GM23338 (cell line): ENCODE measurements at regions not wholly inside any gene's neighbourhood (a gene's known extent, or its start where the extent isn't known, plus 50 kb on each side); places are given as distances from the start of the nearest gene placed in this dataset.

ENCODE experiments used
- ATAC-seq: fragments of 200-7000 bp; cut with Tn5 transposase; 3 replicates; pipeline ENCODE4 v1.9.1; 2020
- DNase-seq: peaks from one replicate; pipeline ENCODE4 v3.0.0-alpha.2; 2015; ENCODE audit warnings: low spot score
- H2AFZ ChIP-seq: fragments of 200-600 bp; sonication (generic); 2 replicates; pipeline ENCODE4 v1.8.0; 2016; ENCODE audit warnings: antibody characterized with exemption, mild to moderate bottlenecking, moderate library complexity
- H3F3A ChIP-seq: fragments of 200-600 bp; sonication (generic); replicated peaks from 2 replicates; pipeline ENCODE4 v1.8.0; 2017; ENCODE audit warnings: antibody characterized with exemption, mixed run types, low read depth
- H3K27ac ChIP-seq: fragments of 200-600 bp; sonication (generic); 2 replicates; pipeline ENCODE4 v1.6.1; 2016; ENCODE audit warnings: low read depth
- H3K27me3 ChIP-seq: fragments of 200-600 bp; sonication (generic); 2 replicates; pipeline ENCODE4 v1.8.0; 2016; ENCODE audit warnings: mild to moderate bottlenecking, mixed run types, moderate library complexity; ENCODE audit not compliant: insufficient read depth
- H3K36me3 ChIP-seq: fragments of 200-600 bp; sonication (generic); 2 replicates; pipeline ENCODE4 v1.8.0; 2016; ENCODE audit warnings: mild to moderate bottlenecking; ENCODE audit not compliant: insufficient read depth
- H3K4me1 ChIP-seq: fragments of 200-600 bp; sonication (generic); 2 replicates; pipeline ENCODE4 v1.8.0; 2016; ENCODE audit warnings: mild to moderate bottlenecking, moderate library complexity; ENCODE audit not compliant: insufficient read depth
- H3K4me2 ChIP-seq: fragments of 200-600 bp; sonication (generic); 2 replicates; pipeline ENCODE4 v1.7.1; 2017; ENCODE audit warnings: mixed run types
- H3K4me3 ChIP-seq: fragments of 200-600 bp; sonication (generic); 2 replicates; pipeline ENCODE4 v1.6.1; 2016; ENCODE audit warnings: mixed run types
- H3K79me2 ChIP-seq: fragments of 200-600 bp; sonication (generic); replicated peaks from 2 replicates; pipeline ENCODE4 v1.8.0; 2017; ENCODE audit warnings: mild to moderate bottlenecking; ENCODE audit not compliant: insufficient read depth
- H3K9me2 ChIP-seq: fragments of 200-600 bp; sonication (generic); 2 replicates; pipeline ENCODE4 v1.8.0; 2017; ENCODE audit not compliant: insufficient read depth
- H4K20me1 ChIP-seq: fragments of 200-600 bp; sonication (generic); replicated peaks from 2 replicates; pipeline ENCODE4 v1.8.0; 2017; ENCODE audit warnings: mild to moderate bottlenecking; ENCODE audit not compliant: insufficient read depth
- H3K27ac Mint-ChIP-seq: 2 replicates; pipeline ENCODE4 v1.8.0; 2020; ENCODE audit warnings: inconsistent platforms, mild to moderate bottlenecking, moderate library complexity, mixed read lengths
- H3K27me3 Mint-ChIP-seq: 3 replicates; pipeline ENCODE4 v1.8.0; 2022; ENCODE audit warnings: low read depth, mild to moderate bottlenecking, moderate library complexity, mixed read lengths, inconsistent platforms; ENCODE audit not compliant: insufficient read depth, poor library complexity
- H3K36me3 Mint-ChIP-seq: 3 replicates; pipeline ENCODE4 v1.8.0; 2021; ENCODE audit warnings: low read depth, mild to moderate bottlenecking, inconsistent platforms, moderate library complexity, mixed read lengths
- H3K4me1 Mint-ChIP-seq: 3 replicates; pipeline ENCODE4 v1.8.0; 2020; ENCODE audit warnings: mild to moderate bottlenecking, inconsistent platforms, mixed read lengths
- H3K4me3 Mint-ChIP-seq: 3 replicates; pipeline ENCODE4 v1.8.0; 2021; ENCODE audit warnings: moderate library complexity, mild to moderate bottlenecking, inconsistent platforms, mixed read lengths
- H3K9me3 Mint-ChIP-seq: 3 replicates; pipeline ENCODE4 v1.8.0; 2020; ENCODE audit warnings: moderate library complexity, mild to moderate bottlenecking, inconsistent platforms, mixed read lengths
- CREB1 ChIP-seq: fragments of 250-450 bp; sonication (Bioruptor Pico); IDR thresholded peaks from 2 replicates; pipeline ENCODE4 v1.5.0; 2020; ENCODE audit warnings: low read depth, mild to moderate bottlenecking, moderate library complexity
- EZH2 ChIP-seq: fragments of 200-600 bp; sonication (generic); IDR thresholded peaks from one replicate; pipeline ENCODE4 v1.8.0; 2017; ENCODE audit warnings: antibody characterized with exemption, mild to moderate bottlenecking, low read depth; ENCODE audit not compliant: unreplicated experiment
- EZH2phosphoT487 ChIP-seq: fragments of 200-600 bp; sonication (generic); IDR thresholded peaks from one replicate; pipeline ENCODE4 v1.8.1; 2018; ENCODE audit warnings: antibody characterized with exemption; ENCODE audit not compliant: unreplicated experiment
- POLR2AphosphoS5 ChIP-seq: IDR thresholded peaks from 2 replicates; pipeline ENCODE4 v1.6.1; 2016; ENCODE audit warnings: antibody characterized with exemption, low read depth
- REST ChIP-seq: IDR thresholded peaks from one replicate; pipeline ENCODE4 v1.6.1; 2018; ENCODE audit warnings: antibody characterized with exemption; ENCODE audit not compliant: unreplicated experiment
- ZNF114 ChIP-seq: fragments of 250-450 bp; sonication (Bioruptor Pico); IDR thresholded peaks from 2 replicates; pipeline ENCODE4 v1.5.0; 2020; ENCODE audit warnings: mild to moderate bottlenecking, moderate library complexity
- ZNF331 ChIP-seq: fragments of 250-450 bp; sonication (Bioruptor Pico); IDR thresholded peaks from 2 replicates; pipeline ENCODE4 v1.5.0; 2020; ENCODE audit warnings: low read depth, mild to moderate bottlenecking, moderate library complexity
- TF ChIP-seq, protein P1 (sequence below): IDR thresholded peaks from 2 replicates; pipeline ENCODE4 v1.6.1; 2016; ENCODE audit warnings: antibody characterized with exemption
- TF ChIP-seq, protein P2 (sequence below), 2 experiments: fragments of 200-600 bp in 1 of 2; sonication (generic) in 1 of 2; conservative IDR thresholded peaks; 2 replicates each; pipeline versions ENCODE4 v1.5.1 to v1.6.1; 2016 to 2017; ENCODE audit warnings: antibody characterized with exemption in 2 of 2, low read depth in 2 of 2, mild to moderate bottlenecking in 2 of 2, moderate library complexity in 1 of 2
- TF ChIP-seq, protein P3 (sequence below): fragments of 250-450 bp; sonication (Bioruptor Pico); IDR thresholded peaks from 2 replicates; pipeline ENCODE4 v1.5.0; 2020; ENCODE audit warnings: mild to moderate bottlenecking, moderate library complexity

- H3K27me3 ChIP-seq, result no peaks in the 10 kb centered on the region
- H3K36me3 ChIP-seq, result no peaks in the 10 kb centered on the region
- H4K20me1 ChIP-seq, result no peaks in the 10 kb centered on the region
- H3K4me1 ChIP-seq, result no peaks in the 10 kb centered on the region
- ATAC-seq, result no peak
- no peak overlapping the region for H3K27ac ChIP-seq
- H3K79me2 ChIP-seq, result no peaks in the 10 kb centered on the region
- H3K4me3 Mint-ChIP-seq, result no peak overlapping the region
- no peaks in the 10 kb centered on the region for H3K36me3 Mint-ChIP-seq
- DNase-seq, result no peak
- H3K27me3 Mint-ChIP-seq, result no peaks in the 10 kb centered on the region
- no peak overlapping the region for H3K27ac Mint-ChIP-seq
- no peaks in the 10 kb centered on the region for H3K4me1 Mint-ChIP-seq
- TF ChIP-seq, protein P1, sequence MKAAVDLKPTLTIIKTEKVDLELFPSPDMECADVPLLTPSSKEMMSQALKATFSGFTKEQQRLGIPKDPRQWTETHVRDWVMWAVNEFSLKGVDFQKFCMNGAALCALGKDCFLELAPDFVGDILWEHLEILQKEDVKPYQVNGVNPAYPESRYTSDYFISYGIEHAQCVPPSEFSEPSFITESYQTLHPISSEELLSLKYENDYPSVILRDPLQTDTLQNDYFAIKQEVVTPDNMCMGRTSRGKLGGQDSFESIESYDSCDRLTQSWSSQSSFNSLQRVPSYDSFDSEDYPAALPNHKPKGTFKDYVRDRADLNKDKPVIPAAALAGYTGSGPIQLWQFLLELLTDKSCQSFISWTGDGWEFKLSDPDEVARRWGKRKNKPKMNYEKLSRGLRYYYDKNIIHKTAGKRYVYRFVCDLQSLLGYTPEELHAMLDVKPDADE, result no peak
- TF ChIP-seq ZNF114 (CRISPR knock-in tag) (no peak), EZH2 (no peak)
- H2AFZ ChIP-seq, result no peak overlapping the region
- no peaks in the 10 kb centered on the region for H3K9me2 ChIP-seq
- no peaks in the 10 kb centered on the region for H3K9me3 Mint-ChIP-seq
- H3K4me3 ChIP-seq, result no peak overlapping the region
- no peak overlapping the region for H3K4me2 ChIP-seq
- H3F3A ChIP-seq, result no peaks in the 10 kb centered on the region
These were observed 435.6 kb upstream of the ONECUT1 start for GRCh38 chr15:53225781-53226180.

- DNase-seq, result no peak
- no peaks in the 10 kb centered on the region for H3K9me2 ChIP-seq
- no peaks in the 10 kb centered on the region for H3F3A ChIP-seq
- H3K4me2 ChIP-seq, result no peak overlapping the region
- no peaks in the 10 kb centered on the region for H3K79me2 ChIP-seq
- H3K4me3 Mint-ChIP-seq, result no peak overlapping the region
- no peaks in the 10 kb centered on the region for H3K27me3 ChIP-seq
- H3K36me3 Mint-ChIP-seq, result no peaks in the 10 kb centered on the region
- no peak overlapping the region for H3K4me3 ChIP-seq
- H3K27me3 Mint-ChIP-seq, result no peaks in the 10 kb centered on the region
- H3K27ac ChIP-seq, result no peak overlapping the region
- H3K4me1 ChIP-seq, result no peaks in the 10 kb centered on the region
- no peak for ATAC-seq
- no peaks in the 10 kb centered on the region for H3K9me3 Mint-ChIP-seq
- H3K36me3 ChIP-seq, result no peaks in the 10 kb centered on the region
- no peak overlapping the region for H2AFZ ChIP-seq
- no peaks in the 10 kb centered on the region for H4K20me1 ChIP-seq
- no peak overlapping the region for H3K27ac Mint-ChIP-seq
- no peaks in the 10 kb centered on the region for H3K4me1 Mint-ChIP-seq
- TF ChIP-seq CREB1 (CRISPR knock-in tag), result no peak
- TF ChIP-seq POLR2AphosphoS5, result no peak
- TF ChIP-seq, protein P2, sequence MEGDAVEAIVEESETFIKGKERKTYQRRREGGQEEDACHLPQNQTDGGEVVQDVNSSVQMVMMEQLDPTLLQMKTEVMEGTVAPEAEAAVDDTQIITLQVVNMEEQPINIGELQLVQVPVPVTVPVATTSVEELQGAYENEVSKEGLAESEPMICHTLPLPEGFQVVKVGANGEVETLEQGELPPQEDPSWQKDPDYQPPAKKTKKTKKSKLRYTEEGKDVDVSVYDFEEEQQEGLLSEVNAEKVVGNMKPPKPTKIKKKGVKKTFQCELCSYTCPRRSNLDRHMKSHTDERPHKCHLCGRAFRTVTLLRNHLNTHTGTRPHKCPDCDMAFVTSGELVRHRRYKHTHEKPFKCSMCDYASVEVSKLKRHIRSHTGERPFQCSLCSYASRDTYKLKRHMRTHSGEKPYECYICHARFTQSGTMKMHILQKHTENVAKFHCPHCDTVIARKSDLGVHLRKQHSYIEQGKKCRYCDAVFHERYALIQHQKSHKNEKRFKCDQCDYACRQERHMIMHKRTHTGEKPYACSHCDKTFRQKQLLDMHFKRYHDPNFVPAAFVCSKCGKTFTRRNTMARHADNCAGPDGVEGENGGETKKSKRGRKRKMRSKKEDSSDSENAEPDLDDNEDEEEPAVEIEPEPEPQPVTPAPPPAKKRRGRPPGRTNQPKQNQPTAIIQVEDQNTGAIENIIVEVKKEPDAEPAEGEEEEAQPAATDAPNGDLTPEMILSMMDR (conservative IDR thresholded peaks at IDR 0.05; ENCODE audit: low read depth in 2 of 2), result no peak
- no peak for TF ChIP-seq REST
- TF ChIP-seq ZNF114 (CRISPR knock-in tag), result no peak
- no peak for TF ChIP-seq ZNF331
- no peak for TF ChIP-seq EZH2phosphoT487
- TF ChIP-seq, protein P3, sequence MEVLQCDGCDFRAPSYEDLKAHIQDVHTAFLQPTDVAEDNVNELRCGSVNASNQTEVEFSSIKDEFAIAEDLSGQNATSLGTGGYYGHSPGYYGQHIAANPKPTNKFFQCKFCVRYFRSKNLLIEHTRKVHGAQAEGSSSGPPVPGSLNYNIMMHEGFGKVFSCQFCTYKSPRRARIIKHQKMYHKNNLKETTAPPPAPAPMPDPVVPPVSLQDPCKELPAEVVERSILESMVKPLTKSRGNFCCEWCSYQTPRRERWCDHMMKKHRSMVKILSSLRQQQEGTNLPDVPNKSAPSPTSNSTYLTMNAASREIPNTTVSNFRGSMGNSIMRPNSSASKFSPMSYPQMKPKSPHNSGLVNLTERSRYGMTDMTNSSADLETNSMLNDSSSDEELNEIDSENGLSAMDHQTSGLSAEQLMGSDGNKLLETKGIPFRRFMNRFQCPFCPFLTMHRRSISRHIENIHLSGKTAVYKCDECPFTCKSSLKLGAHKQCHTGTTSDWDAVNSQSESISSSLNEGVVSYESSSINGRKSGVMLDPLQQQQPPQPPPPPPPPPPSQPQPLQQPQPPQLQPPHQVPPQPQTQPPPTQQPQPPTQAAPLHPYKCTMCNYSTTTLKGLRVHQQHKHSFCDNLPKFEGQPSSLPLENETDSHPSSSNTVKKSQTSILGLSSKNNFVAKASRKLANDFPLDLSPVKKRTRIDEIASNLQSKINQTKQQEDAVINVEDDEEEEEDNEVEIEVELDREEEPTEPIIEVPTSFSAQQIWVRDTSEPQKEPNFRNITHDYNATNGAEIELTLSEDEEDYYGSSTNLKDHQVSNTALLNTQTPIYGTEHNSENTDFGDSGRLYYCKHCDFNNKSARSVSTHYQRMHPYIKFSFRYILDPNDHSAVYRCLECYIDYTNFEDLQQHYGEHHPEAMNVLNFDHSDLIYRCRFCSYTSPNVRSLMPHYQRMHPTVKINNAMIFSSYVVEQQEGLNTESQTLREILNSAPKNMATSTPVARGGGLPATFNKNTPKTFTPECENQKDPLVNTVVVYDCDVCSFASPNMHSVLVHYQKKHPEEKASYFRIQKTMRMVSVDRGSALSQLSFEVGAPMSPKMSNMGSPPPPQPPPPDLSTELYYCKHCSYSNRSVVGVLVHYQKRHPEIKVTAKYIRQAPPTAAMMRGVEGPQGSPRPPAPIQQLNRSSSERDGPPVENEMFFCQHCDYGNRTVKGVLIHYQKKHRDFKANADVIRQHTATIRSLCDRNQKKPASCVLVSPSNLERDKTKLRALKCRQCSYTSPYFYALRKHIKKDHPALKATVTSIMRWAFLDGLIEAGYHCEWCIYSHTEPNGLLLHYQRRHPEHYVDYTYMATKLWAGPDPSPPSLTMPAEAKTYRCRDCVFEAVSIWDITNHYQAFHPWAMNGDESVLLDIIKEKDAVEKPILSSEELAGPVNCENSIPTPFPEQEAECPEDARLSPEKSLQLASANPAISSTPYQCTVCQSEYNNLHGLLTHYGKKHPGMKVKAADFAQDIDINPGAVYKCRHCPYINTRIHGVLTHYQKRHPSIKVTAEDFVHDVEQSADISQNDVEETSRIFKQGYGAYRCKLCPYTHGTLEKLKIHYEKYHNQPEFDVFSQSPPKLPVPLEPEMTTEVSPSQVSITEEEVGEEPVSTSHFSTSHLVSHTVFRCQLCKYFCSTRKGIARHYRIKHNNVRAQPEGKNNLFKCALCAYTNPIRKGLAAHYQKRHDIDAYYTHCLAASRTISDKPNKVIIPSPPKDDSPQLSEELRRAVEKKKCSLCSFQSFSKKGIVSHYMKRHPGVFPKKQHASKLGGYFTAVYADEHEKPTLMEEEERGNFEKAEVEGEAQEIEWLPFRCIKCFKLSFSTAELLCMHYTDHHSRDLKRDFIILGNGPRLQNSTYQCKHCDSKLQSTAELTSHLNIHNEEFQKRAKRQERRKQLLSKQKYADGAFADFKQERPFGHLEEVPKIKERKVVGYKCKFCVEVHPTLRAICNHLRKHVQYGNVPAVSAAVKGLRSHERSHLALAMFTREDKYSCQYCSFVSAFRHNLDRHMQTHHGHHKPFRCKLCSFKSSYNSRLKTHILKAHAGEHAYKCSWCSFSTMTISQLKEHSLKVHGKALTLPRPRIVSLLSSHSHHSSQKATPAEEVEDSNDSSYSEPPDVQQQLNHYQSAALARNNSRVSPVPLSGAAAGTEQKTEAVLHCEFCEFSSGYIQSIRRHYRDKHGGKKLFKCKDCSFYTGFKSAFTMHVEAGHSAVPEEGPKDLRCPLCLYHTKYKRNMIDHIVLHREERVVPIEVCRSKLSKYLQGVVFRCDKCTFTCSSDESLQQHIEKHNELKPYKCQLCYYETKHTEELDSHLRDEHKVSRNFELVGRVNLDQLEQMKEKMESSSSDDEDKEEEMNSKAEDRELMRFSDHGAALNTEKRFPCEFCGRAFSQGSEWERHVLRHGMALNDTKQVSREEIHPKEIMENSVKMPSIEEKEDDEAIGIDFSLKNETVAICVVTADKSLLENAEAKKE (CRISPR knock-in tag), result no peak
These were observed 434.2 kb upstream of the ONECUT1 start for GRCh38 chr15:53224371-53224770.
